Spleen (tissue), 7 donors: ENCODE measurements at regions not wholly inside any gene's neighbourhood (a gene's known extent, or its start where the extent isn't known, plus 50 kb on each side); places are given as distances from the start of the nearest gene placed in this dataset.

ENCODE experiments used
- CTCF ChIP-seq, 11 experiments: fragments of 200-600 bp in 7 of 11; fragments of 450-650 bp in 4 of 11; sonication (generic) in 4 of 11; IDR thresholded peaks in 8 of 11; conservative IDR thresholded peaks in 3 of 11; 1 replicate in 7 of 11; 2 replicates in 4 of 11; pipeline versions ENCODE4 v1.4.0 to v1.8.0; 2016 to 2021; ENCODE audit warnings: antibody characterized with exemption in 11 of 11, inconsistent platforms in 4 of 11, mild to moderate bottlenecking in 1 of 11
- POLR2A ChIP-seq, 3 donors: fragments of 450-650 bp; IDR thresholded peaks; one replicate each; pipeline ENCODE4 v1.5.1; 2017; ENCODE audit warnings: antibody characterized with exemption in 3 of 3, mild to moderate bottlenecking in 1 of 3
- donor health status: DM: no; HTN: no; CAD: no; lungs with moderate emphysema.
- donor health status: DM: no; HTN: no; CAD: no.
- donor health status: DM: no; HTN: no; CAD: no.

- TF ChIP-seq POLR2A (IDR thresholded peaks at IDR 0.05) (no peak), CTCF (IDR thresholded peaks at IDR 0.05 in 8 of 11, conservative IDR thresholded peaks at IDR 0.05 in 3 of 11) (no peak)
Measured at GRCh38 chr11:70546191-70546940, 148.0 kb downstream of the CTTN start.
